ENCODE measurements at regions not wholly inside any gene's neighbourhood (a gene's known extent, or its start where the extent isn't known, plus 50 kb on each side); places are given as distances from the start of the nearest gene placed in this dataset.

DNA sequence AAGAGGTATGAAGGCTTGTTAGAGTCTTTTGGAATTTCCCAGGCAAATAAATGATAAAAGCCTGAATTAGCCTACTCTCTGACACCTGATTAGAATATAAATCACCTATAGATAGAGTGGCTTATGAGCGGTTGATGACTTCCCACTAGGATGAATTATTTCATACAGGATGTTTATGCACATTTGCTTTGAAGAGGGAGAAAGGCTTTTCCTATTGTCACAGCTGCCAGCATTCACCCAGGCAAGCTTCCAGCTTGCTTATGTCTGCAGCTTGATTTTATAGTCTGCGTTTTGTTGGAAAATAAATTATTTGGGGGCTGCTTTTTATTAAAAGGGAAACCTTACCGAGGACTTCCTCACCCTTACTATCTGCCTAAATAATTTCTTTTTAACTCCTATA is 51.3 kb upstream of the EIF2S2 start:
- Histone ChIP-seq H3K4me2 (ENCODE audit: insufficient read depth, insufficient read length, low read length) (no peak overlapping the region), H3K23ac (ENCODE audit: insufficient read length, low read depth, low read length) (no peak overlapping the region), H3K23me2 (ENCODE audit: insufficient read length, low read depth, low read length, poor library complexity, severe bottlenecking) (no peaks in the 10 kb centered on the region), H2BK120ac (ENCODE audit: low read depth, low read length, poor library complexity, severe bottlenecking) (no peak overlapping the region), H3K14ac (ENCODE audit: insufficient read depth, low read length) (no peak overlapping the region), H3K9ac (ENCODE audit: extremely low read depth, insufficient read length, low read length) (no peak overlapping the region), H2BK15ac (ENCODE audit: low read depth, low read length) (no peak overlapping the region), H3K27me3 (ENCODE audit: insufficient read depth, low read length) (no peaks in the 10 kb centered on the region), H3K79me1 (ENCODE audit: insufficient read depth, low read depth, low read length, poor library complexity, severe bottlenecking) (no peaks in the 10 kb centered on the region), H3K4ac (ENCODE audit: low read depth, low read length) (no peak overlapping the region), H4K91ac (ENCODE audit: insufficient read length, low read depth, low read length) (no peak overlapping the region), H2BK5ac (ENCODE audit: insufficient read length, low read length) (no peak overlapping the region), H3K9me3 (ENCODE audit: control insufficient read depth, low read depth, low read length) (no peaks in the 10 kb centered on the region), H4K8ac (replicated peaks; ENCODE audit: insufficient read length, low read depth, low read length) (no peak overlapping the region), H4K20me1 (ENCODE audit: control insufficient read depth, insufficient read depth, insufficient read length) (no peaks in the 10 kb centered on the region), H2AFZ (ENCODE audit: low read length) (no peak overlapping the region), H2BK12ac (ENCODE audit: insufficient read length, low read depth, low read length) (no peak overlapping the region), H3K18ac (ENCODE audit: insufficient read length, low read depth, low read length) (no peak overlapping the region), H2BK20ac (ENCODE audit: low read depth, low read length, poor library complexity, severe bottlenecking) (no peak overlapping the region), H3K56ac (ENCODE audit: insufficient read length, low read depth, low read length) (no peak overlapping the region), H4K5ac (ENCODE audit: insufficient read length, low read depth, low read length) (no peak overlapping the region), H3K4me1 (ENCODE audit: insufficient read depth, low read length) (no peaks in the 10 kb centered on the region), H3K27ac (ENCODE audit: insufficient read length, low read depth, low read length) (no peak overlapping the region), H2AK5ac (ENCODE audit: insufficient read length, low read length) (no peak overlapping the region), H3T11ph (ENCODE audit: low read length) (no peak overlapping the region), H3K79me2 (ENCODE audit: insufficient read depth, low read length) (no peaks in the 10 kb centered on the region)
- no peak for DNase-seq
- H3K9me3 Mint-ChIP-seq: no peaks in the 10 kb centered on the region; a peak in 1 of 5 replicates
- H3K27me3 Mint-ChIP-seq (ENCODE audit: low read depth): peaks cover 3% of the 10 kb centered on the region
- TF ChIP-seq, protein P1, sequence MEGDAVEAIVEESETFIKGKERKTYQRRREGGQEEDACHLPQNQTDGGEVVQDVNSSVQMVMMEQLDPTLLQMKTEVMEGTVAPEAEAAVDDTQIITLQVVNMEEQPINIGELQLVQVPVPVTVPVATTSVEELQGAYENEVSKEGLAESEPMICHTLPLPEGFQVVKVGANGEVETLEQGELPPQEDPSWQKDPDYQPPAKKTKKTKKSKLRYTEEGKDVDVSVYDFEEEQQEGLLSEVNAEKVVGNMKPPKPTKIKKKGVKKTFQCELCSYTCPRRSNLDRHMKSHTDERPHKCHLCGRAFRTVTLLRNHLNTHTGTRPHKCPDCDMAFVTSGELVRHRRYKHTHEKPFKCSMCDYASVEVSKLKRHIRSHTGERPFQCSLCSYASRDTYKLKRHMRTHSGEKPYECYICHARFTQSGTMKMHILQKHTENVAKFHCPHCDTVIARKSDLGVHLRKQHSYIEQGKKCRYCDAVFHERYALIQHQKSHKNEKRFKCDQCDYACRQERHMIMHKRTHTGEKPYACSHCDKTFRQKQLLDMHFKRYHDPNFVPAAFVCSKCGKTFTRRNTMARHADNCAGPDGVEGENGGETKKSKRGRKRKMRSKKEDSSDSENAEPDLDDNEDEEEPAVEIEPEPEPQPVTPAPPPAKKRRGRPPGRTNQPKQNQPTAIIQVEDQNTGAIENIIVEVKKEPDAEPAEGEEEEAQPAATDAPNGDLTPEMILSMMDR (conservative IDR thresholded peaks at IDR 0.05): no peak
- H3K4me3 Mint-ChIP-seq: no peak overlapping the region
- no CpG with 5 or more reads among the region's 3 CpGs for WGBS (ENCODE audit: extremely low coverage, insufficient read length, low lambda C conversion rate)
- peaks cover 5% of the 10 kb centered on the region in 2 experiments; a peak in 2 of 4 replicates for H3K4me1 Mint-ChIP-seq
- H3K36me3 Mint-ChIP-seq (ENCODE audit: insufficient read depth in 1 of 3, low read depth in 3 of 3): no peaks in the 10 kb centered on the region
- 0 out of 7 replicates have a peak overlapping the region, but pooled peaks of 1 of the 3 experiments have one; percentile 70 for H3K27ac Mint-ChIP-seq

Measured in H9 (cell line).